Body of pancreas (tissue), 4 donors: ENCODE measurements at regions not wholly inside any gene's neighbourhood (a gene's known extent, or its start where the extent isn't known, plus 50 kb on each side); places are given as distances from the start of the nearest gene placed in this dataset.

Source experiments
- CTCF ChIP-seq, 7 experiments: fragments of 450-650 bp in 4 of 7; fragments of 200-600 bp in 3 of 7; sonication (generic) in 3 of 7; IDR thresholded peaks; one replicate each; pipeline ENCODE4 v1.5.1; 2016 to 2019; ENCODE audit warnings: antibody characterized with exemption in 7 of 7
- POLR2A ChIP-seq, 3 donors: fragments of 450-650 bp; IDR thresholded peaks; one replicate each; pipeline ENCODE4 v1.6.1; 2016; ENCODE audit warnings: antibody characterized with exemption in 3 of 3, mild to moderate bottlenecking in 2 of 3

DNA sequence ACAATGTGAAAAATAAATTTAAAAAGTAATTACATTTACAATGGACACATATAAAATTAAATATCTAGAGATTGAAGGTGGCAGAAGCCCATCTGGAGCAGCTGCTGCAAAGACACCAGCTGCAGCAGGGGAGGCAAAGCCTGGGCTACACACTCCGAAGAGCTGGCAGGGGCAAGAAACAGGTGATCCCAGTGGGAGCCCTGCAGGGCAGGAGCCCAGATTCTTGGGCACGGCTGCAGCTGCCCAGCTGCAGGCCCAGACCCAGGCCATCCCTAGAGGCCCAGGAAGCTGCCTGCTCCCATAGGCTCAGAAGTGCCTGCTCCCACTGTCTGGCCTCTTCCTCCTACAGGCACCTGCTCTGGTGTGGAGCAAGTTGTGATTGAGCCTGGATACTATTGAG is 1547.9 kb upstream of the SPRY2 start:
- TF ChIP-seq CTCF (IDR thresholded peaks at IDR 0.05) (no peak), POLR2A (IDR thresholded peaks at IDR 0.05) (no peak)
